ENCODE measurements at regions not wholly inside any gene's neighbourhood (a gene's known extent, or its start where the extent isn't known, plus 50 kb on each side); places are given as distances from the start of the nearest gene placed in this dataset.

DNA sequence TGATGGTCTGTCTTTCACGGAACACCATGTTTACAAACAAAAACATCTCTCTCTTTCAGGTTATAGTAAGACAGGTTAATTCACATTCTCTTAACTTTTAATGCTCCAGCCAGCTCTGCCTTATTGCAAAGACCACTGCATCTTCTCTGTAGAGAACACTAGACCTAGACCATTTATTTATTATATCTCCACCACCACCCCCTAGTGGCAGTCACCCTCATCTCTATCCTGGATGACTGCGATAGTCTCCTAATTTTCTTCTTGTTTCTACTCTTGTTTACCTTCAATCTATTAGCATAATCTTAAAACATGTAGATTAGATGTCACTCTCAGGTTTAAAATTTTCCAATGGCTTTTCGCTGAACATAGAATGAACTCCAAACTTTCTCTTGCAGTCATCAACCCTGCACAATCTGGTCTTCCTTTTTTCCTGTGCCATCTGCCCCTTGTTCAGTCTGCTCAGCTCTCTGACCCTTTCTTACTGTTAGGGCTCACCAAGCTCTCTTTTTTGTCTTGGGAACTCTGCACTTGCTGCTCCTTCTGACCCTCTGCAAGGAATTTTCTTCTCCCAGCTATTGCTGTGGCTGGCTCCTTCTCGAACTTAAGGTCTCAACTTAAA, 155.6 kb downstream of the SQOR start:
- no peak overlapping the region for H3K4me2 ChIP-seq (ENCODE audit: insufficient read depth in 1 of 2, low read depth in 2 of 2, low read length in 2 of 2)
- no peak overlapping the region for H4K8ac ChIP-seq (ENCODE audit: extremely low read depth, insufficient read depth, low read length)
- ChIA-PET POLR2A (ENCODE audit: partially characterized antibody) (interaction anchor here (1.3 kb wide), 1 partner anchor 86 kb away, joined by 3 read pairs; no protein-coding TSS in a partner anchor), CTCF (ENCODE audit: partially characterized antibody) (interaction anchor here (0.5 to 6.6 kb wide), 41 partner anchors 11 to 672 kb away, joined by 3 to 89 read pairs (median 5); no protein-coding TSS in a partner anchor)
- no peaks in the 10 kb centered on the region for H3K36me3 ChIP-seq (ENCODE audit: control insufficient read depth in 2 of 4, insufficient read depth in 4 of 4, low read length in 3 of 4)
- H3K9ac ChIP-seq (replicated peaks in 1 of 4; ENCODE audit: extremely low read depth in 1 of 4, low read depth in 3 of 4, low read length in 3 of 4): no peak overlapping the region
- no peak overlapping the region for H3K18ac ChIP-seq (ENCODE audit: extremely low read depth, low read length)
- H3K14ac ChIP-seq (ENCODE audit: insufficient read length): no peak overlapping the region
- no peak overlapping the region for H3K4ac ChIP-seq (replicated peaks; ENCODE audit: insufficient read length, low read depth, low read length)
- H3K79me2 ChIP-seq (ENCODE audit: control insufficient read depth in 1 of 2, insufficient read depth in 2 of 2, low read length in 2 of 2): no peaks in the 10 kb centered on the region
- H3K4me1 ChIP-seq (replicated peaks in 1 of 4; ENCODE audit: control insufficient read depth in 3 of 4, insufficient read depth in 4 of 4, low read length in 3 of 4): no peaks in the 10 kb centered on the region
- H3K23me2 ChIP-seq (ENCODE audit: low read depth, low read length): no peaks in the 10 kb centered on the region
- H3K56ac ChIP-seq (replicated peaks; ENCODE audit: insufficient read length, low read depth, low read length): no peak overlapping the region
- no peak overlapping the region for H2AFZ ChIP-seq (ENCODE audit: low read length)
- H3K27me3 ChIP-seq (replicated peaks in 1 of 4; ENCODE audit: control insufficient read depth in 3 of 4, extremely low read depth in 1 of 4, insufficient read depth in 3 of 4, low read length in 3 of 4): no peaks in the 10 kb centered on the region
- no peaks in the 10 kb centered on the region for H3K9me3 ChIP-seq (ENCODE audit: insufficient read depth in 2 of 2, low read depth in 1 of 2, low read length in 1 of 2)
- no peaks in the 10 kb centered on the region for H3K79me1 ChIP-seq (ENCODE audit: low read depth, low read length)
- no peak overlapping the region for H2BK5ac ChIP-seq (ENCODE audit: low read depth, low read length)
- no peak overlapping the region for H3K23ac ChIP-seq (ENCODE audit: insufficient read length)
- no peak overlapping the region for H4K91ac ChIP-seq (replicated peaks; ENCODE audit: insufficient read length, low read length)
- H4K20me1 ChIP-seq (replicated peaks in 1 of 2; ENCODE audit: control insufficient read depth in 1 of 2, insufficient read depth in 2 of 2, low read length in 2 of 2): no peaks in the 10 kb centered on the region
- no peak overlapping the region for H2BK12ac ChIP-seq (ENCODE audit: low read depth, low read length)
- H4K5ac ChIP-seq (ENCODE audit: insufficient read length, low read depth, low read length): no peak overlapping the region
- H2BK20ac ChIP-seq (ENCODE audit: low read length): no peak overlapping the region
- H3K4me3 ChIP-seq (ENCODE audit: extremely low read depth in 1 of 4, insufficient read depth in 2 of 4, low read depth in 3 of 4, low read length in 4 of 4): no peak overlapping the region
- no peak overlapping the region for H3K27ac ChIP-seq (ENCODE audit: low read depth, low read length)
- 52% methylated on average over 4 of the region's 4 CpGs; no CpG with 5 or more reads in 1 of the 2 experiments for WGBS, 2 experiments (ENCODE audit: extremely low coverage in 1 of 2, insufficient coverage in 1 of 2, insufficient read length in 1 of 2, insufficient replicate concordance in 2 of 2, low coverage in 1 of 2, low lambda C conversion rate in 2 of 2, missing lambda C conversion rate in 1 of 2)
- no peak for DNase-seq (ENCODE audit: low read depth in 1 of 2, low spot score in 2 of 2)
- H2AK5ac ChIP-seq (ENCODE audit: low read depth, low read length): no peak overlapping the region
- no peak for FAIRE-seq
- H2BK15ac ChIP-seq (ENCODE audit: low read length): no peak overlapping the region
- H2BK120ac ChIP-seq (replicated peaks; ENCODE audit: low read depth, low read length): no peak overlapping the region
- no peak for TF ChIP-seq HDAC2 (IDR thresholded peaks at IDR 0.05; ENCODE audit: borderline replicate concordance in 1 of 2, low read depth in 2 of 2, low read length in 2 of 2)
- no peak for TF ChIP-seq SIRT6 (IDR thresholded peaks at IDR 0.05; ENCODE audit: low read length)
- no peak for TF ChIP-seq POLR2AphosphoS5 (IDR thresholded peaks at IDR 0.05; ENCODE audit: low read depth, low read length)
- no peak for TF ChIP-seq TBP (IDR thresholded peaks at IDR 0.05; ENCODE audit: low read depth, low read length)
- TF ChIP-seq, protein P1, sequence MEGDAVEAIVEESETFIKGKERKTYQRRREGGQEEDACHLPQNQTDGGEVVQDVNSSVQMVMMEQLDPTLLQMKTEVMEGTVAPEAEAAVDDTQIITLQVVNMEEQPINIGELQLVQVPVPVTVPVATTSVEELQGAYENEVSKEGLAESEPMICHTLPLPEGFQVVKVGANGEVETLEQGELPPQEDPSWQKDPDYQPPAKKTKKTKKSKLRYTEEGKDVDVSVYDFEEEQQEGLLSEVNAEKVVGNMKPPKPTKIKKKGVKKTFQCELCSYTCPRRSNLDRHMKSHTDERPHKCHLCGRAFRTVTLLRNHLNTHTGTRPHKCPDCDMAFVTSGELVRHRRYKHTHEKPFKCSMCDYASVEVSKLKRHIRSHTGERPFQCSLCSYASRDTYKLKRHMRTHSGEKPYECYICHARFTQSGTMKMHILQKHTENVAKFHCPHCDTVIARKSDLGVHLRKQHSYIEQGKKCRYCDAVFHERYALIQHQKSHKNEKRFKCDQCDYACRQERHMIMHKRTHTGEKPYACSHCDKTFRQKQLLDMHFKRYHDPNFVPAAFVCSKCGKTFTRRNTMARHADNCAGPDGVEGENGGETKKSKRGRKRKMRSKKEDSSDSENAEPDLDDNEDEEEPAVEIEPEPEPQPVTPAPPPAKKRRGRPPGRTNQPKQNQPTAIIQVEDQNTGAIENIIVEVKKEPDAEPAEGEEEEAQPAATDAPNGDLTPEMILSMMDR (IDR thresholded peaks at IDR 0.05; ENCODE audit: control extremely low read depth in 1 of 3, insufficient read depth in 1 of 3, low read depth in 1 of 3, low read length in 3 of 3): peak in 2 of 3 experiments; percentile 58 to 61; a peak in 3 of 4 replicates
- no peak for TF ChIP-seq CHD2 (IDR thresholded peaks at IDR 0.05; ENCODE audit: low read length)

Data from H1 (cell line).